Central memory CD8-positive, alpha-beta T cell (primary cell): ENCODE measurements at regions not wholly inside any gene's neighbourhood (a gene's known extent, or its start where the extent isn't known, plus 50 kb on each side); places are given as distances from the start of the nearest gene placed in this dataset.

ENCODE experiments used
- ATAC-seq: fragments of 150-1000 bp; cut with Tn5 transposase; replicated peaks from 2 replicates; pipeline ENCODE4 v1.10.0; 2022; ENCODE audit warnings: mild to moderate bottlenecking, moderate FRiP score, moderate number of reproducible peaks; ENCODE audit not compliant: poor library complexity, severe bottlenecking; ENCODE audit errors: extremely low read depth
- DNase-seq, 2 donors: peaks; one replicate each; pipeline ENCODE4 v3.0.0; 2021; ENCODE audit warnings: low spot score in 2 of 2
- H3K27ac Mint-ChIP-seq: one replicate; pipeline ENCODE4 v1.8.0; 2022; ENCODE audit warnings: low read depth, mild to moderate bottlenecking, moderate library complexity, mixed read lengths
- H3K27me3 Mint-ChIP-seq: one replicate; pipeline ENCODE4 v1.8.0; 2022; ENCODE audit warnings: mixed read lengths
- H3K36me3 Mint-ChIP-seq: one replicate; pipeline ENCODE4 v1.8.0; 2022; ENCODE audit warnings: mild to moderate bottlenecking, moderate library complexity, mixed read lengths; ENCODE audit not compliant: insufficient read depth
- H3K4me1 Mint-ChIP-seq: one replicate; pipeline ENCODE4 v1.8.0; 2022; ENCODE audit warnings: mixed read lengths
- H3K4me3 Mint-ChIP-seq: one replicate; pipeline ENCODE4 v1.8.0; 2022; ENCODE audit warnings: mild to moderate bottlenecking, moderate library complexity, mixed read lengths
- H3K9me3 Mint-ChIP-seq: one replicate; pipeline ENCODE4 v1.8.0; 2022; ENCODE audit warnings: mixed read lengths

- DNase-seq (no peak), ATAC-seq (no peak)
- Mint-ChIP-seq H3K27ac (no peak overlapping the region), H3K4me1 (peaks cover 7% of the 10 kb centered on the region), H3K9me3 (no peaks in the 10 kb centered on the region), H3K27me3 (no peaks in the 10 kb centered on the region), H3K4me3 (no peak overlapping the region), H3K36me3 (peaks cover 6% of the 10 kb centered on the region)
Measured at GRCh38 chr7:136051203-136051928, 74.2 kb upstream of the MTPN start.

GRCh38 chr7:136050462-136050847 lies 73.3 kb upstream of the MTPN start:
- ATAC-seq (no peak), DNase-seq (no peak)
- Mint-ChIP-seq H3K27ac (no peak overlapping the region), H3K9me3 (peaks cover 3% of the 10 kb centered on the region), H3K4me3 (no peak overlapping the region), H3K4me1 (peaks cover 10% of the 10 kb centered on the region), H3K27me3 (no peaks in the 10 kb centered on the region), H3K36me3 (peaks cover 6% of the 10 kb centered on the region)

- H3K27me3 Mint-ChIP-seq = no peaks in the 10 kb centered on the region
- no peak overlapping the region for H3K4me3 Mint-ChIP-seq
- ATAC-seq (no peak), DNase-seq (no peak)
- H3K4me1 Mint-ChIP-seq = peaks cover 13% of the 10 kb centered on the region
- no peak overlapping the region for H3K27ac Mint-ChIP-seq
- H3K9me3 Mint-ChIP-seq = peaks cover 8% of the 10 kb centered on the region
- peaks cover 6% of the 10 kb centered on the region for H3K36me3 Mint-ChIP-seq
Measured at GRCh38 chr7:136049818-136050461, 72.8 kb upstream of the MTPN start.

GRCh38 chr7:136049117-136049516 lies 72.0 kb upstream of the MTPN start:
- peaks cover 6% of the 10 kb centered on the region for H3K36me3 Mint-ChIP-seq
- H3K4me3 Mint-ChIP-seq = no peak overlapping the region
- no peak overlapping the region for H3K27ac Mint-ChIP-seq
- peaks cover 13% of the 10 kb centered on the region for H3K4me1 Mint-ChIP-seq
- no peaks in the 10 kb centered on the region for H3K27me3 Mint-ChIP-seq
- ATAC-seq (no peak), DNase-seq (no peak)
- H3K9me3 Mint-ChIP-seq = peaks cover 10% of the 10 kb centered on the region

GRCh38 chr7:136046548-136046947 lies 69.4 kb upstream of the MTPN start:
- Mint-ChIP-seq H3K27me3 (no peaks in the 10 kb centered on the region), H3K4me3 (no peak overlapping the region), H3K27ac (no peak overlapping the region), H3K36me3 (peaks cover 6% of the 10 kb centered on the region), H3K4me1 (peaks cover 6% of the 10 kb centered on the region), H3K9me3 (peaks cover 10% of the 10 kb centered on the region)
- DNase-seq = no peak
- no peak for ATAC-seq

- Mint-ChIP-seq H3K36me3 (peaks cover 6% of the 10 kb centered on the region), H3K9me3 (peaks cover 10% of the 10 kb centered on the region), H3K4me1 (peaks cover 6% of the 10 kb centered on the region), H3K4me3 (no peak overlapping the region), H3K27ac (no peak overlapping the region), H3K27me3 (no peaks in the 10 kb centered on the region)
- DNase-seq (no peak), ATAC-seq (no peak)
Measured at GRCh38 chr7:136045992-136046391, 68.8 kb upstream of the MTPN start.

- Mint-ChIP-seq H3K4me1 (peaks cover 6% of the 10 kb centered on the region), H3K4me3 (no peak overlapping the region), H3K9me3 (peaks cover 10% of the 10 kb centered on the region), H3K27ac (no peak overlapping the region), H3K36me3 (peaks cover 6% of the 10 kb centered on the region), H3K27me3 (no peaks in the 10 kb centered on the region)
- ATAC-seq (no peak), DNase-seq (no peak)
Measured at GRCh38 chr7:136045181-136045580, 68.0 kb upstream of the MTPN start.

GRCh38 chr7:136039577-136040345 lies 62.6 kb upstream of the MTPN start:
- H3K27me3 Mint-ChIP-seq = no peaks in the 10 kb centered on the region

GRCh38 chr7:136036336-136036735 lies 59.2 kb upstream of the MTPN start:
- H3K4me1 Mint-ChIP-seq = peaks cover 6% of the 10 kb centered on the region
- H3K27ac Mint-ChIP-seq = no peak overlapping the region
- no peaks in the 10 kb centered on the region for H3K9me3 Mint-ChIP-seq
- no peak for DNase-seq
- H3K4me3 Mint-ChIP-seq = no peak overlapping the region
- H3K36me3 Mint-ChIP-seq = peaks cover 2% of the 10 kb centered on the region
- ATAC-seq = no peak
- H3K27me3 Mint-ChIP-seq = no peaks in the 10 kb centered on the region

More at GRCh38 chr7:136039577-136040345, 62.6 kb upstream of the MTPN start:
- DNase-seq = no peak
- Mint-ChIP-seq H3K9me3 (no peaks in the 10 kb centered on the region), H3K36me3 (peaks cover 2% of the 10 kb centered on the region), H3K4me1 (peaks cover 6% of the 10 kb centered on the region), H3K4me3 (no peak overlapping the region), H3K27ac (no peak overlapping the region)
- no peak for ATAC-seq

- no peak overlapping the region for H3K27ac Mint-ChIP-seq
- H3K4me1 Mint-ChIP-seq = peaks cover 4% of the 10 kb centered on the region
- H3K4me3 Mint-ChIP-seq = no peak overlapping the region
- H3K36me3 Mint-ChIP-seq = peaks cover 2% of the 10 kb centered on the region
- DNase-seq (no peak), ATAC-seq (no peak)
- H3K27me3 Mint-ChIP-seq = no peaks in the 10 kb centered on the region
- H3K9me3 Mint-ChIP-seq = no peaks in the 10 kb centered on the region
Measured at GRCh38 chr7:136034132-136034531, 57.0 kb upstream of the MTPN start.

GRCh38 chr7:136033413-136034031 lies 56.4 kb upstream of the MTPN start:
- DNase-seq = no peak
- H3K27ac Mint-ChIP-seq = no peak overlapping the region
- H3K4me3 Mint-ChIP-seq = no peak overlapping the region
- no peaks in the 10 kb centered on the region for H3K27me3 Mint-ChIP-seq
- no peak for ATAC-seq
- no peaks in the 10 kb centered on the region for H3K9me3 Mint-ChIP-seq
- H3K36me3 Mint-ChIP-seq = no peaks in the 10 kb centered on the region
- no peaks in the 10 kb centered on the region for H3K4me1 Mint-ChIP-seq

- no peaks in the 10 kb centered on the region for H3K36me3 Mint-ChIP-seq
- H3K27ac Mint-ChIP-seq = no peak overlapping the region
- no peak for ATAC-seq
- no peak overlapping the region for H3K4me3 Mint-ChIP-seq
- no peaks in the 10 kb centered on the region for H3K4me1 Mint-ChIP-seq
- H3K9me3 Mint-ChIP-seq = no peaks in the 10 kb centered on the region
- no peak for DNase-seq
- H3K27me3 Mint-ChIP-seq = no peaks in the 10 kb centered on the region
Measured at GRCh38 chr7:136030867-136031318, 53.7 kb upstream of the MTPN start.
